OCI-LY3 (cell line): ENCODE measurements at regions not wholly inside any gene's neighbourhood (a gene's known extent, or its start where the extent isn't known, plus 50 kb on each side); places are given as distances from the start of the nearest gene placed in this dataset.

Experiments
- EZH2phosphoT487 ChIP-seq: fragments of 200-600 bp; shearing (Covaris generic); IDR thresholded peaks from 2 replicates; pipeline ENCODE4 v1.6.1; 2018; ENCODE audit warnings: antibody characterized with exemption, mixed run types, low read depth
- TF ChIP-seq, protein P1 (sequence below): fragments of 200-600, 300-600 bp; sonication (generic); IDR thresholded peaks from 2 replicates; pipeline ENCODE4 v1.5.1; 2014; ENCODE audit warnings: antibody characterized with exemption, low read length, low read depth

DNA sequence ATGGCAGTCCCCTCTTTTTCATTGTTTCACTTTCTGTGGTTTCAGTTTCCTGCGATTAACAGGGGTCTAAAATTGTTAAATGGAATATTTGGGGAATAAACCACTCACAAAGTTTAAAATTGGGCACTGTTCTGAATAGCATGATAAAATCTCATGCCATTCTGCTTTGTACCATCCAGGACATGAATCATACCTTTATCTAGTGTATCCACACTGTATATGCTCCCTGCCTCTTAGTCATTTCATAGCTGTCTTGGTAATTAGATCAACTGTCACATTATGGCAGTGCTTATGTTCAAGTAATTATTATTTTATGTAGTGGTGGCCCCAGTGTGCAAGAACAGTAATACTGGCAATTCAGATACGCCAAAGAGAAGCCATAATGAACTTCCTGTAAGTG, 734.5 kb downstream of the ZPLD1 start:
- TF ChIP-seq, protein P1, sequence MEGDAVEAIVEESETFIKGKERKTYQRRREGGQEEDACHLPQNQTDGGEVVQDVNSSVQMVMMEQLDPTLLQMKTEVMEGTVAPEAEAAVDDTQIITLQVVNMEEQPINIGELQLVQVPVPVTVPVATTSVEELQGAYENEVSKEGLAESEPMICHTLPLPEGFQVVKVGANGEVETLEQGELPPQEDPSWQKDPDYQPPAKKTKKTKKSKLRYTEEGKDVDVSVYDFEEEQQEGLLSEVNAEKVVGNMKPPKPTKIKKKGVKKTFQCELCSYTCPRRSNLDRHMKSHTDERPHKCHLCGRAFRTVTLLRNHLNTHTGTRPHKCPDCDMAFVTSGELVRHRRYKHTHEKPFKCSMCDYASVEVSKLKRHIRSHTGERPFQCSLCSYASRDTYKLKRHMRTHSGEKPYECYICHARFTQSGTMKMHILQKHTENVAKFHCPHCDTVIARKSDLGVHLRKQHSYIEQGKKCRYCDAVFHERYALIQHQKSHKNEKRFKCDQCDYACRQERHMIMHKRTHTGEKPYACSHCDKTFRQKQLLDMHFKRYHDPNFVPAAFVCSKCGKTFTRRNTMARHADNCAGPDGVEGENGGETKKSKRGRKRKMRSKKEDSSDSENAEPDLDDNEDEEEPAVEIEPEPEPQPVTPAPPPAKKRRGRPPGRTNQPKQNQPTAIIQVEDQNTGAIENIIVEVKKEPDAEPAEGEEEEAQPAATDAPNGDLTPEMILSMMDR, result no peak
- no peak for TF ChIP-seq EZH2phosphoT487
